ENCODE measurements at regions not wholly inside any gene's neighbourhood (a gene's known extent, or its start where the extent isn't known, plus 50 kb on each side); places are given as distances from the start of the nearest gene placed in this dataset.

DNA sequence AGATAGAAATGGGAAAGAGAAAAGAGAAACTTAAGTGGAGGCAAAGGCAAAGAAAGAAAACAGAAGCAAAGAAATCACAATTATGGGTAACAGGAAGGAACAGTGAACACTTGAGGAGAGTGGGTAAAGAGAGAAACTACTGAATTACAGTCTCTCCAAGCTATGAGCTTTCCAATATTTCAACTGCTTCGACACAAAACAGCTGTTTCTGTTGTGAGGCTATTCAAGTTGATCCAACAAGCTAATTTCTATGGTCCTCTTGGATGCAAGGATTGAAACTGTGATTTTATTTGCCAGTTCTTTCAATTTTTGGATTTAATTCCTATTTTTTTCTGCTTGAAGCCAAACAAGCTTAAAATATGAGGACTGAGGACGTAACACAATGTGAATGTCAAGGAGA, 80.5 kb upstream of the ADGRA3 start:
- no peak for TF ChIP-seq TAF1 (IDR thresholded peaks at IDR 0.05; ENCODE audit: borderline replicate concordance, low read depth, low read length)
- no peak for TF ChIP-seq KAT2A (conservative IDR thresholded peaks at IDR 0.05; ENCODE audit: control insufficient read depth, low read depth, low read length)
- no peak for TF ChIP-seq CREM (IDR thresholded peaks at IDR 0.05; ENCODE audit: low read depth)
- no peak for TF ChIP-seq BRCA1 (IDR thresholded peaks at IDR 0.05; ENCODE audit: low read depth, low read length)
- TF ChIP-seq, protein P1, sequence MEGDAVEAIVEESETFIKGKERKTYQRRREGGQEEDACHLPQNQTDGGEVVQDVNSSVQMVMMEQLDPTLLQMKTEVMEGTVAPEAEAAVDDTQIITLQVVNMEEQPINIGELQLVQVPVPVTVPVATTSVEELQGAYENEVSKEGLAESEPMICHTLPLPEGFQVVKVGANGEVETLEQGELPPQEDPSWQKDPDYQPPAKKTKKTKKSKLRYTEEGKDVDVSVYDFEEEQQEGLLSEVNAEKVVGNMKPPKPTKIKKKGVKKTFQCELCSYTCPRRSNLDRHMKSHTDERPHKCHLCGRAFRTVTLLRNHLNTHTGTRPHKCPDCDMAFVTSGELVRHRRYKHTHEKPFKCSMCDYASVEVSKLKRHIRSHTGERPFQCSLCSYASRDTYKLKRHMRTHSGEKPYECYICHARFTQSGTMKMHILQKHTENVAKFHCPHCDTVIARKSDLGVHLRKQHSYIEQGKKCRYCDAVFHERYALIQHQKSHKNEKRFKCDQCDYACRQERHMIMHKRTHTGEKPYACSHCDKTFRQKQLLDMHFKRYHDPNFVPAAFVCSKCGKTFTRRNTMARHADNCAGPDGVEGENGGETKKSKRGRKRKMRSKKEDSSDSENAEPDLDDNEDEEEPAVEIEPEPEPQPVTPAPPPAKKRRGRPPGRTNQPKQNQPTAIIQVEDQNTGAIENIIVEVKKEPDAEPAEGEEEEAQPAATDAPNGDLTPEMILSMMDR (IDR thresholded peaks at IDR 0.05 in 2 of 3, conservative IDR thresholded peaks at IDR 0.05 in 1 of 3; ENCODE audit: control insufficient read depth in 2 of 3, extremely low read depth in 1 of 3, insufficient read depth in 1 of 3, low read depth in 3 of 3, low read length in 3 of 3) = no peak
- TF ChIP-seq, protein P2, sequence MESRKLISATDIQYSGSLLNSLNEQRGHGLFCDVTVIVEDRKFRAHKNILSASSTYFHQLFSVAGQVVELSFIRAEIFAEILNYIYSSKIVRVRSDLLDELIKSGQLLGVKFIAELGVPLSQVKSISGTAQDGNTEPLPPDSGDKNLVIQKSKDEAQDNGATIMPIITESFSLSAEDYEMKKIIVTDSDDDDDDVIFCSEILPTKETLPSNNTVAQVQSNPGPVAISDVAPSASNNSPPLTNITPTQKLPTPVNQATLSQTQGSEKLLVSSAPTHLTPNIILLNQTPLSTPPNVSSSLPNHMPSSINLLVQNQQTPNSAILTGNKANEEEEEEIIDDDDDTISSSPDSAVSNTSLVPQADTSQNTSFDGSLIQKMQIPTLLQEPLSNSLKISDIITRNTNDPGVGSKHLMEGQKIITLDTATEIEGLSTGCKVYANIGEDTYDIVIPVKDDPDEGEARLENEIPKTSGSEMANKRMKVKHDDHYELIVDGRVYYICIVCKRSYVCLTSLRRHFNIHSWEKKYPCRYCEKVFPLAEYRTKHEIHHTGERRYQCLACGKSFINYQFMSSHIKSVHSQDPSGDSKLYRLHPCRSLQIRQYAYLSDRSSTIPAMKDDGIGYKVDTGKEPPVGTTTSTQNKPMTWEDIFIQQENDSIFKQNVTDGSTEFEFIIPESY (IDR thresholded peaks at IDR 0.05) = no peak

Measured in GM12878 (cell line).